ENCODE measurements at regions not wholly inside any gene's neighbourhood (a gene's known extent, or its start where the extent isn't known, plus 50 kb on each side); places are given as distances from the start of the nearest gene placed in this dataset.

GRCh38 chr14:53549956-53550355 is 396.8 kb upstream of the DDHD1 start:
- POLR2A ChIA-PET, result no interaction called here
- DNase-seq (no peak), ATAC-seq (ENCODE audit: low read depth) (no peak)
- no peak overlapping the region for H3K4me3 ChIP-seq (ENCODE audit: control extremely low read depth in 1 of 5, extremely low read depth in 1 of 5, insufficient read depth in 1 of 5, low read depth in 2 of 5, low read length in 4 of 5)
- no peaks in the 10 kb centered on the region for H3K79me2 ChIP-seq (ENCODE audit: control insufficient read depth, insufficient read depth, low read length)
- CTCF ChIA-PET, result interaction anchor here (0.6 to 1.1 kb wide), 4 partner anchors 9 to 625 kb away, joined by 3 to 4 read pairs (median 4); no protein-coding TSS in a partner anchor
- no peak overlapping the region for H3K4me2 ChIP-seq (replicated peaks; ENCODE audit: low read depth, low read length, poor library complexity, severe bottlenecking)
- no peaks in the 10 kb centered on the region for H3K27me3 ChIP-seq (replicated peaks in 1 of 4; ENCODE audit: control extremely low read depth in 1 of 4, control insufficient read depth in 3 of 4, insufficient read depth in 4 of 4, low read length in 3 of 4)
- intact Hi-C loops (cut with micrococcal nuclease), result no loop called here
- H2AFZ ChIP-seq (ENCODE audit: insufficient read depth, low read depth, low read length, poor library complexity, severe bottlenecking), result no peak overlapping the region
- Mint-ChIP-seq H3K27ac (no peak overlapping the region), H3K4me1 (no peaks in the 10 kb centered on the region), H3K9me3 (ENCODE audit: insufficient read depth) (no peaks in the 10 kb centered on the region), H3K27me3 (peaks cover 4% of the 10 kb centered on the region), H3K4me3 (no peak overlapping the region)
- no peaks in the 10 kb centered on the region for H4K20me1 ChIP-seq (ENCODE audit: control insufficient read depth, insufficient read depth, low read length, poor library complexity, severe bottlenecking)
- no peak overlapping the region for H3K9ac ChIP-seq (ENCODE audit: low read length)
- no peaks in the 10 kb centered on the region for H3K9me3 ChIP-seq (ENCODE audit: control extremely low read depth in 1 of 3, control insufficient read depth in 2 of 3, insufficient read depth in 1 of 3, low read length in 2 of 3)
- H3K27ac ChIP-seq (ENCODE audit: low read length in 2 of 2), result no peak overlapping the region
- H3K36me3 ChIP-seq (replicated peaks in 1 of 2; ENCODE audit: control extremely low read depth in 1 of 2, control insufficient read depth in 1 of 2, extremely low read depth in 1 of 2, insufficient read depth in 2 of 2, low read length in 1 of 2), result no peaks in the 10 kb centered on the region
- TF ChIP-seq CTCF (IDR thresholded peaks at IDR 0.05), result no peak
- no peak for TF ChIP-seq EZH2 (IDR thresholded peaks at IDR 0.05; ENCODE audit: borderline replicate concordance, insufficient read depth, low read depth, low read length, poor library complexity, severe bottlenecking)
- no peaks in the 10 kb centered on the region for H3K4me1 ChIP-seq (ENCODE audit: control insufficient read depth in 2 of 2, insufficient read depth in 2 of 2, low read length in 2 of 2)
- WGBS (ENCODE audit: insufficient coverage), result 81% methylated on average over 3 of the region's 8 CpGs

- Histone ChIP-seq H3K9ac (ENCODE audit: low read length) (no peak overlapping the region), H4K20me1 (ENCODE audit: control insufficient read depth, insufficient read depth, low read length, poor library complexity, severe bottlenecking) (no peaks in the 10 kb centered on the region), H2AFZ (ENCODE audit: insufficient read depth, low read depth, low read length, poor library complexity, severe bottlenecking) (no peak overlapping the region), H3K36me3 (replicated peaks in 1 of 2; ENCODE audit: control extremely low read depth in 1 of 2, control insufficient read depth in 1 of 2, extremely low read depth in 1 of 2, insufficient read depth in 2 of 2, low read length in 1 of 2) (no peaks in the 10 kb centered on the region), H3K79me2 (ENCODE audit: control insufficient read depth, insufficient read depth, low read length) (no peaks in the 10 kb centered on the region), H3K27me3 (replicated peaks in 1 of 4; ENCODE audit: control extremely low read depth in 1 of 4, control insufficient read depth in 3 of 4, insufficient read depth in 4 of 4, low read length in 3 of 4) (no peaks in the 10 kb centered on the region), H3K9me3 (ENCODE audit: control extremely low read depth in 1 of 3, control insufficient read depth in 2 of 3, insufficient read depth in 1 of 3, low read length in 2 of 3) (no peaks in the 10 kb centered on the region), H3K4me3 (ENCODE audit: control extremely low read depth in 1 of 5, extremely low read depth in 1 of 5, insufficient read depth in 1 of 5, low read depth in 2 of 5, low read length in 4 of 5) (no peak overlapping the region), H3K4me1 (ENCODE audit: control insufficient read depth in 2 of 2, insufficient read depth in 2 of 2, low read length in 2 of 2) (no peaks in the 10 kb centered on the region), H3K27ac (ENCODE audit: low read length in 2 of 2) (no peak overlapping the region), H3K4me2 (replicated peaks; ENCODE audit: low read depth, low read length, poor library complexity, severe bottlenecking) (no peak overlapping the region)
- H3K9me3 Mint-ChIP-seq (ENCODE audit: insufficient read depth), result no peaks in the 10 kb centered on the region
- ChIA-PET CTCF (interaction anchor here (2.1 kb wide), 1 partner anchor 66 kb away, joined by 7 read pairs; no protein-coding TSS in a partner anchor), POLR2A (no interaction called here)
- ATAC-seq (ENCODE audit: low read depth) (no peak), DNase-seq (no peak)
- H3K4me3 Mint-ChIP-seq, result no peak overlapping the region
- no peaks in the 10 kb centered on the region for H3K4me1 Mint-ChIP-seq
- intact Hi-C loops (cut with micrococcal nuclease), result no loop called here
- H3K27ac Mint-ChIP-seq, result no peak overlapping the region
- no CpG with 5 or more reads among the region's 1 CpG for WGBS (ENCODE audit: insufficient coverage)
- TF ChIP-seq CTCF (IDR thresholded peaks at IDR 0.05) (no peak), EZH2 (IDR thresholded peaks at IDR 0.05; ENCODE audit: borderline replicate concordance, insufficient read depth, low read depth, low read length, poor library complexity, severe bottlenecking) (no peak)
- H3K27me3 Mint-ChIP-seq, result peaks cover 4% of the 10 kb centered on the region
Measured at GRCh38 chr14:53547593-53547992, 394.5 kb upstream of the DDHD1 start.

All from B cell (primary cell).